HAP-1 (cell line): ENCODE measurements at regions not wholly inside any gene's neighbourhood (a gene's known extent, or its start where the extent isn't known, plus 50 kb on each side); places are given as distances from the start of the nearest gene placed in this dataset.

Experiments used
- DNase-seq, 2 experiments: peaks; one replicate each; pipeline ENCODE4 v3.0.0-alpha.2; 2016 to 2020; ENCODE audit warnings: low spot score in 2 of 2
- H3K27me3 ChIP-seq: fragments of 250-450 bp; sonication (Bioruptor Pico); 2 replicates; pipeline ENCODE4 v1.5.1; 2020; ENCODE audit warnings: low read depth, mild to moderate bottlenecking, moderate library complexity
- H3K36me3 ChIP-seq: fragments of 250-450 bp; sonication (Bioruptor Pico); replicated peaks from 2 replicates; pipeline ENCODE4 v1.5.1; 2020; ENCODE audit warnings: mild to moderate bottlenecking
- H3K4me1 ChIP-seq: fragments of 250-450 bp; sonication (Bioruptor Pico); 2 replicates; pipeline ENCODE4 v1.5.1; 2020; ENCODE audit warnings: mild to moderate bottlenecking
- H3K4me3 ChIP-seq: fragments of 250-450 bp; sonication (Bioruptor Pico); 2 replicates; pipeline ENCODE4 v1.5.1; 2020; ENCODE audit warnings: mild to moderate bottlenecking, moderate library complexity
- H3K9me3 ChIP-seq: fragments of 250-450 bp; sonication (Bioruptor Pico); 2 replicates; pipeline ENCODE4 v1.5.1; 2020; ENCODE audit warnings: mild to moderate bottlenecking, moderate library complexity
- in situ Hi-C: fragments of 300-500 bp; cut with MboI; formaldehyde crosslinking; loops from 3 replicates; pipeline ENCODE4 v1.14.3; 2020; ENCODE audit warnings: low sequenced_read_pairs, inconsistent platforms, mixed read lengths

GRCh38 chr9:95592931-95593330 lies 76.2 kb upstream of the PTCH1 start:
- Histone ChIP-seq H3K27me3 (no peaks in the 10 kb centered on the region), H3K9me3 (no peaks in the 10 kb centered on the region), H3K4me1 (no peaks in the 10 kb centered on the region), H3K36me3 (no peaks in the 10 kb centered on the region), H3K4me3 (no peak overlapping the region)
- no peak for DNase-seq
- in situ Hi-C loops, result no loop called here

- Histone ChIP-seq H3K36me3 (no peaks in the 10 kb centered on the region), H3K4me3 (no peak overlapping the region), H3K4me1 (no peaks in the 10 kb centered on the region), H3K9me3 (no peaks in the 10 kb centered on the region), H3K27me3 (no peaks in the 10 kb centered on the region)
- in situ Hi-C loops, result no loop called here
- DNase-seq, result no peak
Observed at GRCh38 chr9:95588724-95589588, 72.2 kb upstream of the PTCH1 start.

- in situ Hi-C loops, result no loop called here
Observed at GRCh38 chr9:95587021-95587964, 70.5 kb upstream of the PTCH1 start.

DNA sequence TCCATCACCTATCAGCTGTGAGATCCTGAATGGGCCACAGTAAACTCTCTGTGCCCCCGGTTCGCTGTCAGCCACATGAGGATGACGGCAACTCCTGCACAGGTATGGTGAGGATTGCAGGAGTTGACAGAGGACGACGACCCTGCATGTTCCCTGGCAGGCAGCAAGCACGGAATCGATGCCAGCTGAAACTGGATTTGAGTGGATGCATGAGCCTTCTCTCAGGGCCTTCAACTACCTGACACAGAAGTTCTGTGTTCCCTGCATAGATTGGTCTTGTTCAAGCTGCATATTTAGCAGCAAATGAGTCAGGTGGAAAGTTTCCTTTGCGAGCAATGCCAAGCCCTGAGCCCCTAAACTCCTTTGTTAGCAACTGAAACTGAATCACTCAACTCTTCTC lies 69.6 kb upstream of the PTCH1 start:
- Histone ChIP-seq H3K9me3 (no peaks in the 10 kb centered on the region), H3K4me1 (peaks cover 4% of the 10 kb centered on the region; the same call in 1 of the 2 replicates), H3K27me3 (no peaks in the 10 kb centered on the region), H3K36me3 (no peaks in the 10 kb centered on the region), H3K4me3 (no peak overlapping the region)
- in situ Hi-C loops, result no loop called here
- no peak for DNase-seq

More at GRCh38 chr9:95587021-95587964, 70.5 kb upstream of the PTCH1 start:
- no peaks in the 10 kb centered on the region for H3K9me3 ChIP-seq
- no peak overlapping the region for H3K4me3 ChIP-seq
- no peaks in the 10 kb centered on the region for H3K36me3 ChIP-seq
- no peak for DNase-seq
- no peaks in the 10 kb centered on the region for H3K4me1 ChIP-seq
- no peaks in the 10 kb centered on the region for H3K27me3 ChIP-seq

- in situ Hi-C loops, result no loop called here
- Histone ChIP-seq H3K36me3 (no peaks in the 10 kb centered on the region), H3K4me1 (peaks cover 6% of the 10 kb centered on the region), H3K27me3 (no peaks in the 10 kb centered on the region), H3K9me3 (no peaks in the 10 kb centered on the region), H3K4me3 (no peak overlapping the region)
- DNase-seq, result no peak
Observed at GRCh38 chr9:95585824-95586223, 69.1 kb upstream of the PTCH1 start.

- Histone ChIP-seq H3K36me3 (no peaks in the 10 kb centered on the region), H3K4me1 (peaks cover 10% of the 10 kb centered on the region), H3K27me3 (no peaks in the 10 kb centered on the region), H3K4me3 (no peak overlapping the region), H3K9me3 (no peaks in the 10 kb centered on the region)
- in situ Hi-C loops, result no loop called here
- no peak for DNase-seq
Observed at GRCh38 chr9:95584176-95584575, 67.4 kb upstream of the PTCH1 start.

DNA sequence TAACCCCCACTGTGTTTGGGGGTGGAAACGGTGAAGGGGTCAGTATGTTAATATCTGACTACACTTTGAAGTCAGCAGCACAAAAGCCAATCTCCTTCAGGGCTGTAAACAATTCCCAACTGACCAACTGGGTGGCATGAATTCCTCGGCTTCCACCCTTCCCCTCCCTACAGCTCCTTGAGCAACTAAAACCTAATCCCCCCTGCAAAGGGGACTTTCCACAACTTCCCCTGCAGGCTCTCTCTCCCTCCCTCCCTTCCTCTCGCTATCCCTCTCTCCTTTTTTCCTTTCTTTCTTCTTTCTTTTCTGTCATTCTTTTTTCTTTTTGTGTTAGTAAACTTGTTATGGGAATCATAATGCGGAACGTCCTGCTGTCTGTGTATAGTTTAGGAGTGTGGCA lies 65.1 kb upstream of the PTCH1 start:
- Histone ChIP-seq H3K36me3 (no peaks in the 10 kb centered on the region), H3K27me3 (no peaks in the 10 kb centered on the region), H3K4me3 (no peak overlapping the region), H3K9me3 (no peaks in the 10 kb centered on the region), H3K4me1 (peaks cover 10% of the 10 kb centered on the region)
- in situ Hi-C loops, result no loop called here
- no peak for DNase-seq

GRCh38 chr9:95580812-95581761 lies 64.3 kb upstream of the PTCH1 start:
- Histone ChIP-seq H3K27me3 (no peaks in the 10 kb centered on the region), H3K36me3 (no peaks in the 10 kb centered on the region), H3K9me3 (no peaks in the 10 kb centered on the region), H3K4me3 (no peak overlapping the region), H3K4me1 (peaks cover 10% of the 10 kb centered on the region)
- DNase-seq, result peak; percentile 35 to 48
- in situ Hi-C loops, result no loop called here

DNA sequence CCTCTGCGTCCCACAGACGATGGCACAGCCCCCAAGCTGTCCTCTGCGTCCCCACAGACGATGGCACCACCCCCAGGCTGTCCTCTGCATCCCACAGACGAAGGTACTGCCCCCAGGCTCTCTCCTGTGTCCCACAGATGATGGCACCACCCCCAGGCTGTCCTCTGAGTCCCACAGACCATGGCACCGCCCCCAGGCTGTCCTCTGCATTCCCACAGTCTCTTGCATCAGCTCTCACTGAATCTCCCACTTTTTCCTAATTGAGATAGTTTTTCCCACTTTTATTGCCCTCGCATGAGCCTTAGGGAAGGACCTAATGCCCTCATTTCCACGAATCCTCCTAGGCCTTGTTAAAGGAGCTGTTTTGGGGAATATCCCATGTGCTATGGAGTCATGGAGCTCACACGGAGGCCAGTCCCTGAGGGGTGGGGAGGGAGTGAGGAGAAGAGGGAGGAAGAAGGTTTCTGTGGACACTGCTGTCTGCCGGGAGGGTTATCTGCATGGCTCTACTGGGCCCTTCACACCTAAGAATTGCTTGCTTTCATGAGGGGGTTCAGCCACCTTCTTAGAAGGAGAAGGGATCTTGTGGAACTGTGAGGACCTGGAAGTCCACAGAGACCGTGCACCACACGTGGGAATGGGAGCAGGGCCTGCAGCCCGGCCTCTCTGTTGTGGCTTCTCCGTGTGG lies 58.2 kb upstream of the PTCH1 start:
- no peak overlapping the region for H3K4me3 ChIP-seq
- no peak for DNase-seq
- no peaks in the 10 kb centered on the region for H3K27me3 ChIP-seq
- H3K36me3 ChIP-seq, result no peaks in the 10 kb centered on the region
- no peaks in the 10 kb centered on the region for H3K9me3 ChIP-seq
- in situ Hi-C loops, result no loop called here
- H3K4me1 ChIP-seq, result no peaks in the 10 kb centered on the region

- no peak for DNase-seq
- no peaks in the 10 kb centered on the region for H3K9me3 ChIP-seq
- in situ Hi-C loops, result no loop called here
- H3K27me3 ChIP-seq, result no peaks in the 10 kb centered on the region
- no peak overlapping the region for H3K4me3 ChIP-seq
- no peaks in the 10 kb centered on the region for H3K36me3 ChIP-seq
- no peaks in the 10 kb centered on the region for H3K4me1 ChIP-seq
Observed at GRCh38 chr9:95574176-95574575, 57.4 kb upstream of the PTCH1 start.

- in situ Hi-C loops, result no loop called here
- no peak overlapping the region for H3K4me3 ChIP-seq
- H3K9me3 ChIP-seq, result no peaks in the 10 kb centered on the region
- H3K27me3 ChIP-seq, result no peaks in the 10 kb centered on the region
- no peaks in the 10 kb centered on the region for H3K4me1 ChIP-seq
- no peak for DNase-seq
- H3K36me3 ChIP-seq, result no peaks in the 10 kb centered on the region
Observed at GRCh38 chr9:95573463-95573862, 56.7 kb upstream of the PTCH1 start.

GRCh38 chr9:95572381-95573151 lies 55.8 kb upstream of the PTCH1 start:
- Histone ChIP-seq H3K9me3 (no peaks in the 10 kb centered on the region), H3K36me3 (no peaks in the 10 kb centered on the region), H3K27me3 (no peaks in the 10 kb centered on the region), H3K4me3 (no peak overlapping the region), H3K4me1 (no peaks in the 10 kb centered on the region)
- DNase-seq, result no peak
- in situ Hi-C loops, result no loop called here
